Amniotic epithelial cell (primary cell): ENCODE measurements at regions not wholly inside any gene's neighbourhood (a gene's known extent, or its start where the extent isn't known, plus 50 kb on each side); places are given as distances from the start of the nearest gene placed in this dataset.
"Not testable (repeated sequence)": the region's sequence is repeated elsewhere in the genome, so short reads cannot be mapped to it uniquely, and the experiment has no call there.

Source experiments
- DNase-seq: peaks from one replicate; pipeline ENCODE4 v3.0.0-alpha.2; 2010; ENCODE audit warnings: low read depth

DNA sequence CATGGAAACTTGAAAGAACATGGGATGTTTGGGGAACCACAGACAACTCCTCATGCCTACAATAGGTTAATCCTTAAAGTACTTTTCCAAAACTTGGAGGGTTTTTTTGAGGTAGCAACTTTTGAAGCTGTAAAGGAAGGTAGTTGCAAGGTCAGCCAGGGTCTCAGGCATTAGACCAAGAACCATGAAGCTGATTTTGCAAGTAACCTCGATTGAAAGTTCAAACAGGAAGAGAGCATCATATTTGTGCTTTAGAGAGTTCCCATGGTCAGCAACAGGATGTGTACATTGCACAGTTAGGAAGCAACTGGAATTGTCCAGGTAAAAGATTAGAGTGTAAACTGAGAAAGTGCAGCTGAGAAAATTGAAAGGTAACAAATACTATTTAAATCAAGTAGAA is 199.8 kb upstream of the NR2F2 start:
- no peak for DNase-seq

- no peak for DNase-seq
These were observed 198.4 kb upstream of the NR2F2 start for GRCh38 chr15:96132126-96132525.

DNA sequence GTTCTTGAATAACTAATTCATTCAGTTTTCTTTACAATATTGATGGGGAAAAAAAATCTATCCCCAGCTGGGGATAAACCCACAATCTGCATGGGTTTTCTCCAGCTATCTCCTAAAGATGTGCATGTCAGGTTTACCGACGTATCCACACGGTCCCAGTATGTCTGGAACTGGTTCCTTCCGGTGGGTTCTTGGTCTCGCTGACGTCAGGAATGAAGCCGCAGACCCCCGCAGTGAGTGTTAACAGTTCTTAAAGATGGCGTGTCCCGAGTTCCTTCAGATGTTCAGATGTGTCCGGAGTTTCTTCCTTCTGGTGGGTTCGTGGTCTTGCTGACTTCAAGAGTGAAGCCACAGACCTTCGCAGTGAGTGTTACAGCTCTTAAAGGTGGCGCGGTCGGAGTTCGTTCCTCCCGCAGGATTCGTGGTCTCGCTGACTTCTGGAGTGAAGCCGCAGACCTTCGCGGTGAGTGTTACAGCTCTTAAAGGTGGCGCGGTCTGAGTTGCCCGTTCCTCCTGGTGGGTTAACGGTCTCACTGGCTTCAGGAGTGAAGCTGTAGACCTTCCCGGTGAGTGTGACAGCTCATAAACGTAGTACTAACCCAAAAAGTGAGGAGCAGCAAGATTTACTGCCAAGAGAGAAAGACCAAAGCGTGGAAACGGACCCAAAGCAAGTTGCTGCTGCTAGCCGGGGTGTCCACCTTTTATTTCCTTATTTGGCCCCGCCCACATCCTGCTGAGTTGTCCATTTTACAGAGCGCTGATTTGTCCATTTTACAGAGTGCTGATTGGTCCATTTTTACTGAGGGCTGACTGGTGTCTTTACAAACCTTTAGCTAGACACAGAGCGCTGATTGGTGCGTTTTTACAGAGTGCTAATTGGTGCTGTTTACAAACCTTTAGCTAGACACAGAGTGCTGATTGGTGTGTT is 195.1 kb upstream of the NR2F2 start:
- no peak for DNase-seq

- DNase-seq: no peak
These were observed 191.5 kb upstream of the NR2F2 start for GRCh38 chr15:96138985-96139384.

DNA sequence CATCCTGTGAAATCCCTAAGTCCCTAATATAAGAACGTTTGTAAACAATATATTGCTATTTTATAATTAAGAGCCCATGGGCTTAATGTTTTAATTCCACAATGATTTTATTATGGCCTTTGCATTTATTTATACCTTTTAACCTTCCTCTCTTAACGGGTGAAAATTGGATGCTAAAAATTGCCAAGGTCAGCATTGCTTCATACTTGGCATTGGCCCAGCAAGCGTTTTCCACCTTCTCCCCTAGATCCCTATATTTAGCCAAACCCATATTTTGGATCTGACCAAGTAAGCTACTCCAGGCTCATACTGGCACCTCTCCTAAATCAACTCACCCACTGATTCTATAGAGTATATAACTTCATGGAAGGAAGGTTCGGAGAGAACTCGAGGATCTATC is 188.0 kb upstream of the NR2F2 start:
- DNase-seq: no peak

DNA sequence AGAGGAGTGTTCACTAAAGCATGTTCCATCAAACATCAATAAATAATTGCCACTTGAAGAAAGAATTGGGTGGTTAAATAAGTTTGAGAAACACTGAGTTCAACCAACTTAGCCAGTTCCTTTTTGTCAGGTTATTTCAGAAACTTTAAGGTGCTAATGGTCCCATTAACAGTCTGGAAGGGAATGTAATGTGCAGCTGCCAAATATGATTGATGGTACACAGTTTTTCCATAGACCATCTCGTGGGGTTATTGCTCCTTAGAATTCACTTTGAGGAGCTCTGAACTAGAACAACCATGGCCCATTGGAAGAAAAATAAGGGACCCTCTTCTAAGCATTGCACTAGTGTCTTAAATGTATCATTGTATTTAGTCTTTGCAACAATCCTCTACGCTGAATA is 185.8 kb upstream of the NR2F2 start:
- DNase-seq: no peak

DNA sequence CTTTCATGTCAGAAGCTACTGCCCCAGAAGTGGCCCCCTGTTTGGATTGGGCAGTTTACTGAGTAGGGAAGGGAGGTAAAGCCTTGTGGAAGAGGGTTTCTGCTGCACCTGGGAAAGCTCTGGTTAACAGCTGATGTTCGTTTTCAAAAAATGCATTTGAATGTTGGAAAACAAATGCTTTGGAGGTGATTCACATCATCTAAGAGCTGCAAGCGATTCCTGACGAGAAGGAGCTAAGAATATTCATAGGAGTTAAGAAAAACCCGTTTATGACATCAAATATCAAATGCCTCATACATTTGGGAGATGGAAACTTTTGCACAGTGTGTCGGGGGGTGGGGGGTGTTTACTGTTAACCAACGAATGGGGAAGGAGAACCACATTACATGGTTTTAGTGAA is 183.8 kb upstream of the NR2F2 start:
- DNase-seq: peak; percentile 29

DNA sequence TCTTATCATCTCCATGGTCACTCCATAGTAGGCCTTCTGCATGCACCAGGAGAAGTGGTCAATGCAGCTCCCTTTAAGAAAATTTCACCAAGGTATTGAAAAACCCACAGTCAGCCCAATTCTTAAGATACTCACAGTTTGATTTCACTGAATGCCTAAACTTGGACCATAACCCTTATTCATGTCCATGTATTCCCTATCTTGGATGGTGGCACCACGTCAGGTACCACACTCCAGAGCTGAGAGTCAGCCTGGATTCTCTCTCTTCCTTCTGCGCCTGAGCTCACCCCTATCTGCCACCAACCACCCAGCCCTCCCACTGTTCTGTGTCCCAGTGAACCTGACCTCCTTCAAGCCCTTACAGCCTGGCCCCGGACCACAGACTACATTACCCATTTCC is 183.2 kb upstream of the NR2F2 start:
- no peak for DNase-seq

DNA sequence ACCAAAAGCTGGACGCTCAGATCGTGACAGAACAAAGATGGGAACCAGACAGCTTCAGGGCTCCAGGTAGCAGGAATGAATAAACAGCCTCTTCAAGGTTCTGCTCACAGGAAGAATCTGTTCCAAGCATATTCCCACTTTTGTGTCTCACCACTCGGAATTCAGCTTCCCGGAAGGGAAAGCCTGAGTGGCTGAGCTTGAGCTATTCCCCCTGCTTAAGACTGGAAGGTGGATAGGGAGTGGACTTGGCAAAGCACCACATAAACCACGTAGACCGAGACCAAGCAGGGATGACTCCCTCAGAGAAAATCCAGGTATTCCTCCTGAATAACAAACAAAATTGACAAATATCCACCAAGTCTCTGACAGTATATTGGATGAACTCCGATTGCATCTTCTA is 180.2 kb upstream of the NR2F2 start:
- DNase-seq: peak; percentile 25

DNA sequence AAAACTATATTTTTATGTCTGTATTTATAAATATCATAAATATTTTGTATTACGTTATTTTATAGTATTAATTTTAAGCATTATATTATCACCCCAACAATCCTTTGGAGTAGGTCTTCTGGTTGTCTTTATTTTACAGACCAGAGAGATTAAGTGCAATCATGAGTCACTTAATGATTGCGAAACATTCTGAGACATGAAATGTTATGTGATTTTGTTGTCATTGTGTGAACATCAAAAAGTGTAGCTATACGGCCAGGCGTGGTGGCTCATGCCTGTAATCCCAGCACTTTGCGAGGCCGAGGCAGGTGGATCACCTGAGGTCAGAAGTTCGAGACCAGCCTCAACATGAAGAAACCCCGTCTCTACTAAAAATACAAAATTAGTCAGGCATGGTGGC is 178.8 kb upstream of the NR2F2 start:
- DNase-seq: peak; percentile 78

- no peak for DNase-seq
These were observed 176.6 kb upstream of the NR2F2 start for GRCh38 chr15:96153929-96154328.

GRCh38 chr15:96158938-96159337 is 171.6 kb upstream of the NR2F2 start:
- DNase-seq: no peak

DNA sequence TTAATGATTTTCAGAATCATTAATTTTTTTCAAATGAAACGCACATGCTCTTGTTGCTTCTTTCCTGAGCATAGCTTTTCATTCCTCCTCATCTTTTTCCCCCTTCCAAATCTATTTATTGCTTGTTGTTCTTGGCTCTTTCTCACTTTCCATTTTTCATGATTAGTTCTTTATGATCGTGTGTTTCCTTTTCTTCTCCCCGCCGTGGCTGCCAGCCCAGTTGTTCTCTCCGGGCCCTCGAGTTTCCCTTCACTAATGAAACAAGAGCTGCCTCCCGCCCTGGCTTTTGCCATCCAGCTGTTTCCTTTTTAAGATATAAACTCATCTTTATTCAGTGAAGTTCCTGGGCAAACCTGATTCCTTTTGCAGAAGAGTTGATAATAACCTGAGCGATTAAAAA is 170.2 kb upstream of the NR2F2 start:
- DNase-seq: no peak

- DNase-seq: no peak
These were observed 169.7 kb upstream of the NR2F2 start for GRCh38 chr15:96160800-96161199.

- no peak for DNase-seq
These were observed 168.2 kb upstream of the NR2F2 start for GRCh38 chr15:96162322-96162721.

- DNase-seq: no peak
These were observed 165.4 kb upstream of the NR2F2 start for GRCh38 chr15:96165081-96165480.

- DNase-seq: no peak
These were observed 164.7 kb upstream of the NR2F2 start for GRCh38 chr15:96165775-96166174.

DNA sequence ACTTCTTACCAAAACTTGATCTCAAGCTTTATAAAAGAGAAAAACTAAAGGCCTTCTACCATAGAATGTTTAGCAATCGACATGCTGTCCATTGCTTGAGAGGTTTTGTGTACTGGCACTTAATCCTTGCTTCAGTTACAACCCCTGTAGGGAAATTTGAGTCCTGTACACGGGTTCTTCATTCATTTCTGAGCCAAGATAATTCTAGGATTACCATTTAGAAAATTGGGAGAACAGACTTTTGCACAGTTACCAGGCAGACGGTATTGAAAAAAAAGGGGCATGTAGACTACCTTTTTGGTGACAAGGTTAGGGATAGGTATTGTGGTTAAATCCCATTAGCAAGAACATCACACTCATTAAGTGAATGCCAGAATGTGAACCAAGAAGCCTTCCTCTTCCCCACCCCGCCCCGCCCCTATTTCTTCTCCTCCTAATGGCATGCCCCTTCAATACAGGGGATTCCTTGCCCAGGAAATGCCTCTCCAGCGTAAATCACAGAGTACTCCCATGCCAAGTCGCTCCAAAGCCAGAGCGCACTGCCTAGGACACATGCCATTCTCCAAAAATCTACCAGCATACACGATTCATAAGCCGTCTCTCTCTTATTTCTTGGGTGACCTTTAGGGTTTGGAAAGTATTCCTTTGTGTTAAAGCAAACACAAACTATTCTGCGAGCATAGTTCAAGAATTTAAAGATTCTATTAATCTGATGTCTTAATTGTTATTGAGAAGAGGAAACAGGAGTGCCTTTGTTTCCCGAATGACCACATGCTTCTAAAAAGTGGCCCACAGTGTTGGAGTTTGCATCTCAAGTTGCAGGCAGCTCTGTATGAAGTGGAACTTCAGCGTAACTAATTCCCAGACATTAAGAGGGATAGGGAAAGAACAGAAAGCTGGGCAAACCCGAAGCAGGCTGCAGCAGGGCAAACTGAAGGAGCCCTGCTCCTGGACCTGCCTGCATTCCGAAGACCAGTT is 164.0 kb upstream of the NR2F2 start:
- DNase-seq: no peak

- not testable (repeated sequence) for DNase-seq
These were observed 159.9 kb upstream of the NR2F2 start for GRCh38 chr15:96170616-96170978.

GRCh38 chr15:96170979-96171739 is 159.3 kb upstream of the NR2F2 start:
- DNase-seq: peak; percentile 7

GRCh38 chr15:96171853-96172296 is 158.6 kb upstream of the NR2F2 start:
- DNase-seq: peak; percentile 39

DNA sequence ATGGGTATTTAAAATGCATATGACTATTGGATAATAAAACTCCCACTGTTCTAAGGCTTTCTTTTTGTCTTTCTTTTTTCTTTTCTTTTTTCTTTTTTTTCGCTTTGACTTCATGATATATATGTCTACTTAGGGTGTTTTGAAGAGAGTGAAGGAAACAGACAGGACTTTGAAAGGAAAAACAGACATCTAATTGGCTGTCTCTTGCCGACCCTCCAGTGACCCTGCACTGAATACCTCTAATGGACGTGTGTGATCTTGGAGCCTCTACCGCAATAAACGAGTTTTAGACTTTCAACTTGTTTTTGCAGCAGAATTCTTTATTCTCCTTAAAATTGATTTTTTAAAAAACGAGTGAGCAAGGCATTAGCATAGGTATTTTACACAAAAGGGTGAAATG is 158.1 kb upstream of the NR2F2 start:
- no peak for DNase-seq
